Endothelial cell of umbilical vein (primary cell): ENCODE measurements at regions not wholly inside any gene's neighbourhood (a gene's known extent, or its start where the extent isn't known, plus 50 kb on each side); places are given as distances from the start of the nearest gene placed in this dataset.

Experiments used
- BruUV-seq: library from RNA; stranded (reverse); fragments of 400-500 nt; replicated peaks from 2 replicates; lab custom pipeline; 2021; lab: Mats Ljungman, UMichigan
- CTCF ChIA-PET: fragments of 300-600, 350-600 bp; sonication (Branson Sonifier 250); formaldehyde crosslinking; loops from one replicate; lab custom pipeline; 2021; ENCODE audit warnings: antibody characterized with exemption, inconsistent platforms; lab: Charles Lee
- POLR2A ChIA-PET: fragments of 300-600, 350-600 bp; sonication (Branson Sonifier 250); formaldehyde crosslinking; loops from one replicate; lab custom pipeline; 2021; ENCODE audit warnings: antibody characterized with exemption, inconsistent platforms; lab: Charles Lee
- DNase-seq: peaks from one replicate; pipeline ENCODE4 v3.0.0-alpha.2; 2011; ENCODE audit warnings: low read depth, low spot score
- FAIRE-seq: peaks from 2 replicates; lab custom pipeline; 2011; peaks lifted over from hg19 to GRCh38; lab: Jason Lieb, UNC
- H2AFZ ChIP-seq: 2 replicates; pipeline ENCODE4 v1.6.0; 2012; ENCODE audit warnings: low read depth, low read length, control low read depth, inconsistent platforms
- H3K27ac ChIP-seq: 2 replicates; pipeline ENCODE4 v1.5.1; 2011; ENCODE audit warnings: low read depth, mild to moderate bottlenecking, control low read depth, low read length, moderate library complexity; ENCODE audit not compliant: insufficient read depth
- H3K27me3 ChIP-seq, 2 experiments: 2 replicates each; pipeline versions ENCODE4 v1.6.0 to v1.6.1; 2011; ENCODE audit warnings: low read length in 2 of 2, mixed read lengths in 1 of 2; ENCODE audit not compliant: control insufficient read depth in 2 of 2, insufficient read depth in 2 of 2
- H3K36me3 ChIP-seq, 2 experiments: 2 replicates in 1 of 2; 3 replicates in 1 of 2; pipeline ENCODE4 v1.5.1; 2011; ENCODE audit warnings: low read length in 2 of 2, mild to moderate bottlenecking in 1 of 2, moderate library complexity in 1 of 2; ENCODE audit not compliant: control insufficient read depth in 2 of 2, insufficient read depth in 2 of 2; ENCODE audit errors: extremely low read depth in 1 of 2
- H3K4me1 ChIP-seq: 3 replicates; pipeline ENCODE4 v1.5.1; 2011; ENCODE audit warnings: mild to moderate bottlenecking, low read length; ENCODE audit not compliant: control insufficient read depth, insufficient read depth; ENCODE audit errors: extremely low read depth
- H3K4me2 ChIP-seq: 2 replicates; pipeline ENCODE4 v1.6.1; 2011; ENCODE audit warnings: low read length, control low read depth, mixed read lengths; ENCODE audit not compliant: insufficient read depth
- H3K4me3 ChIP-seq, 3 experiments: fragments of 200-600 bp in 1 of 3; sonication (generic), shearing (Covaris generic) in 1 of 3; replicated peaks in 1 of 3; 2 replicates each; pipeline ENCODE4 v1.5.1; 2011 to 2016; ENCODE audit warnings: control low read depth in 3 of 3, low read length in 3 of 3, mild to moderate bottlenecking in 2 of 3, inconsistent platforms in 1 of 3, low read depth in 1 of 3, moderate library complexity in 1 of 3; ENCODE audit not compliant: insufficient read depth in 1 of 3
- H3K79me2 ChIP-seq: 2 replicates; pipeline ENCODE4 v1.6.0; 2012; ENCODE audit warnings: low read length, inconsistent platforms; ENCODE audit not compliant: control insufficient read depth, insufficient read depth
- H3K9ac ChIP-seq: replicated peaks from 2 replicates; pipeline ENCODE3; 2011; ENCODE audit warnings: low read length, control low read depth; ENCODE audit not compliant: insufficient read depth; ENCODE audit errors: extremely low read depth
- H3K9me1 ChIP-seq: replicated peaks from 3 replicates; pipeline ENCODE4 v1.6.0; 2011; ENCODE audit warnings: mild to moderate bottlenecking, low read length; ENCODE audit not compliant: control insufficient read depth, insufficient read depth; ENCODE audit errors: extremely low read depth
- H3K9me3 ChIP-seq: replicated peaks from 2 replicates; pipeline ENCODE4 v1.5.1; 2012; ENCODE audit warnings: low read length, inconsistent platforms; ENCODE audit not compliant: control insufficient read depth, insufficient read depth
- H4K20me1 ChIP-seq: replicated peaks from 2 replicates; pipeline ENCODE3; 2011; ENCODE audit warnings: mild to moderate bottlenecking, low read length; ENCODE audit not compliant: control insufficient read depth, insufficient read depth; ENCODE audit errors: extremely low read depth
- CTCF ChIP-seq, 2 donors: IDR thresholded peaks; 1 replicate in 1 of 2; 2 replicates in 1 of 2; pipeline ENCODE4 v1.5.1; 2011; ENCODE audit warnings: low read length in 2 of 2, mild to moderate bottlenecking in 2 of 2, moderate library complexity in 2 of 2, control low read depth in 1 of 2, inconsistent platforms in 1 of 2, low read depth in 1 of 2; ENCODE audit not compliant: insufficient read depth in 1 of 2; ENCODE audit errors: extremely low read depth in 1 of 2
- EZH2 ChIP-seq: IDR thresholded peaks from 2 replicates; pipeline ENCODE4 v1.6.1; 2012; ENCODE audit warnings: borderline replicate concordance, low read depth, mild to moderate bottlenecking, moderate library complexity, low read length, inconsistent platforms; ENCODE audit not compliant: severe bottlenecking
- FOS ChIP-seq: IDR thresholded peaks from 2 replicates; pipeline ENCODE4 v1.6.1; 2011; ENCODE audit warnings: mild to moderate bottlenecking, low read length, moderate library complexity, borderline replicate concordance; ENCODE audit not compliant: insufficient read depth
- GATA2 ChIP-seq: IDR thresholded peaks from 2 replicates; pipeline ENCODE4 v1.7.0; 2011; ENCODE audit warnings: low read depth, mild to moderate bottlenecking, moderate library complexity, mixed read lengths, low read length; ENCODE audit not compliant: insufficient read length, insufficient read depth
- JUN ChIP-seq: IDR thresholded peaks from 2 replicates; pipeline ENCODE4 v1.6.1; 2011; ENCODE audit warnings: borderline replicate concordance, low read depth; ENCODE audit not compliant: insufficient read length, insufficient read depth
- MAX ChIP-seq: IDR thresholded peaks from 2 replicates; pipeline ENCODE4 v1.6.1; 2011; ENCODE audit not compliant: insufficient read depth, insufficient read length
- MYC ChIP-seq: IDR thresholded peaks from one replicate; pipeline ENCODE4 v1.6.1; 2011; ENCODE audit warnings: mild to moderate bottlenecking, low read depth, low read length
- POLR2A ChIP-seq: IDR thresholded peaks from 2 replicates; pipeline ENCODE4 v1.6.1; 2012; ENCODE audit warnings: low read depth, mild to moderate bottlenecking, control low read depth, low read length
- POLR2AphosphoS5 ChIP-seq: IDR thresholded peaks from 2 replicates; pipeline ENCODE4 v1.6.1; 2012; ENCODE audit warnings: low read depth, mild to moderate bottlenecking, control low read depth, low read length, moderate library complexity; ENCODE audit not compliant: insufficient read depth
- dilution Hi-C: fragments of 300-500 bp; cut with MboI; formaldehyde crosslinking; loops from one replicate; pipeline ENCODE4 v1.15.0; 2019; ENCODE audit warnings: low sequenced_read_pairs; ENCODE audit not compliant: extremely low pct_ligation_motif_present
- intact Hi-C: fragments of 100-400 bp; cut with micrococcal nuclease; formaldehyde crosslinking; loops from one replicate; pipeline ENCODE4 v1.10.0; 2022

- BruUV-seq: no TSS peak
- dilution Hi-C loops: no loop called here
- TF ChIP-seq FOS (no peak), MYC (no peak), EZH2 (no peak), GATA2 (no peak), CTCF (IDR thresholded peaks at IDR 0.05; ENCODE audit: extremely low read depth in 1 of 2, insufficient read depth in 1 of 2, low read depth in 1 of 2, low read length in 2 of 2) (no peak), JUN (no peak), MAX (no peak), POLR2A (no peak), POLR2AphosphoS5 (no peak)
- H3K4me1 ChIP-seq: no peaks in the 10 kb centered on the region
- no peaks in the 10 kb centered on the region for H3K36me3 ChIP-seq
- ChIA-PET CTCF (no interaction called here), POLR2A (no interaction called here)
- no peaks in the 10 kb centered on the region for H3K79me2 ChIP-seq
- no peak overlapping the region for H3K27ac ChIP-seq
- no peak overlapping the region for H3K4me3 ChIP-seq
- no peak overlapping the region for H2AFZ ChIP-seq
- H3K4me2 ChIP-seq: no peak overlapping the region
- peaks cover 9 to 11% of the 10 kb centered on the region in 2 experiments for H3K27me3 ChIP-seq
- H3K9ac ChIP-seq: no peak overlapping the region
- no peaks in the 10 kb centered on the region for H4K20me1 ChIP-seq
- no peaks in the 10 kb centered on the region for H3K9me1 ChIP-seq
- no peaks in the 10 kb centered on the region for H3K9me3 ChIP-seq
- FAIRE-seq (no peak), DNase-seq (no peak)
- intact Hi-C loops: no loop called here
Observed at GRCh38 chr9:134496413-134497282, 145.0 kb upstream of the COL5A1 start.
